ENCODE measurements at regions not wholly inside any gene's neighbourhood (a gene's known extent, or its start where the extent isn't known, plus 50 kb on each side); places are given as distances from the start of the nearest gene placed in this dataset.

DNA sequence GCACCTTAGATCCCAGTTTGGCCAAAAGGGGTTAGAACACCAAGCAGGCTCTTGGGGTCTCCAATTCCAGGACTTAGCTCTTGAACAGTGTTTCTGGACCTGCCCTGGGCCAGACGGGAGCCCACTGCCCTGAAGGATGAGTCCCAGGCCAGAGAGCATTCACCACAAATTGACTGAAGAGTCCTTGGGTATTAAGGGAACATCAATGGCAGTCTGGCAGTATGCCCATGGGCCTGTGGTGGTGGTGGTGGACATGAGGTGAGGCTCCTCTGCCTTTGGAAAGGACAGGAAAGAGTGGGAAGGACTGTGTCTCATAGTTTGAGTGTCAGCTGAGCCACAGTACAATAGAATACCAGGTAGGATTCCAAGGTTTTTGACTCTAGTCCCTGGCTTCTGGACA is 960.0 kb downstream of the DIPK2A start:
- TF ChIP-seq TAF1 (IDR thresholded peaks at IDR 0.05; ENCODE audit: low read depth, low read length) (no peak), POLR2AphosphoS5 (IDR thresholded peaks at IDR 0.05; ENCODE audit: low read depth, low read length) (no peak)

Measured in GM12891 (cell line).